ENCODE measurements at regions not wholly inside any gene's neighbourhood (a gene's known extent, or its start where the extent isn't known, plus 50 kb on each side); places are given as distances from the start of the nearest gene placed in this dataset.
"Not testable (repeated sequence)": the region's sequence is repeated elsewhere in the genome, so short reads cannot be mapped to it uniquely, and the experiment has no call there.

DNA sequence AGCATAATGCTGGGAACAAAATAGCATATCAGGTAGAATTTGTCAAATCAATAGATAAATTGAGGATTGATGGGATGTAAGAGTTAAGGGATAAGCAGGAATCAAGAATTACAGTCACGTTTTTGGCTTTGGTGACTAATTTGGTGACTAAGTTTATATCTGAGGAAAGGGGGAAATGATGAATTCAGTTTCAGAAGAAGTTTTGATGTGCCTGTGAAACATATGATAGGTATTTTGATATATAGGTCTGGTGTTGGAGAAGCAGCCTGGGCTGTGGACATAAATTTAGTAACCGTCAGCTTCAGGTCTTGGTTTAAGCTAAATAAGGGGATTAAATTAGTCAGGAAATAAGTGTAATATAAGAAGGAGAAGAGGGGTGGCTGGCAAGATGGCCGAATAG, 79.0 kb upstream of the EDA2R start:
- Histone ChIP-seq H3K27me3 (no peaks in the 10 kb centered on the region), H3K4me1 (no peaks in the 10 kb centered on the region), H3K36me3 (no peaks in the 10 kb centered on the region), H3K27ac (no peak overlapping the region), H3K4me3 (no peak overlapping the region), H3K9me3 (no peaks in the 10 kb centered on the region)
- DNase-seq, result no peak
- TF ChIP-seq POLR2A (IDR thresholded peaks at IDR 0.05) (no peak), CTCF (IDR thresholded peaks at IDR 0.05) (no peak)

DNA sequence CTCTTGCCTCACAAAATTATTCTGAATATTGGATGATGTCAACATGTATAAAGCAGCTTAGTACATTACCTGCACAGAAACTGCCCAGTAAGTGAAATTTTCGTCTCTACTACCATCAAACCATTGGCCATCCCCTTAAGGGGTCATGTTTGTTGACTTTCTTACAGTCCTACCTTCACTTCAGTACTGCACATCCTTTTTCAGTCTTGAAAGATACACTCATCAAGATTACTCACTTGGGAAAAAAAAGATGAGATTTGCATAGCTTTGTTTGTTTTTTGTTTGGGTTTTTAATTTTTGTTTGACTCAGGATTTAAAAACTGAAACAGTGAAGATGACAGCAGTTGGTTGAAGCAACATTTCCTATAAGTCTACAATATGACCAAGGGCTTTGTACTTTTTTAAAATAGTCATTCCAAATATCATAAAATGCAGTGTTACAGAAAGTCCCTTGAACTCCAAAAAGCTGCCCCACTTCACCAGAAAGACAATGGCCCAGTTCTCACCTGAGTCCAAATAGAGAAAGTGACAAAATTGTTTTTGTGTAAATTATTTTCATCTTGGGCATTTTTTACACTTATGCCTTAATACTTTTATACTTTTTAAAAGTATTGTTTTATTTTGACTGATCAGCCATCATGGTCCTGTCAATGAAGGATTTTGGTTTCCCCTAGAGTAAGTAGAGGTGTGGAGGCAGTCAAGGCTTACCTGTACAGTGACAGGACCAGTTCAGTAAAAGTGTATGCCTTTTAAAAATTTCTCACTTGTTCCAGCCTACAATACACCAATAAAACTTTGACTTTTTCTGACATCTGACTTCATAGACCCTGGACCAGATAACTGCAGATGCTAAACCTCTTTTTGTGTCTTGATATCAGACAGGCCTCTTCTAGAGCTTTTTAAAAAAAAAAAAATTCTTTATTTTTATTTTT, 59.7 kb upstream of the EDA2R start:
- Histone ChIP-seq H3K27ac (no peak overlapping the region), H3K9me3 (no peaks in the 10 kb centered on the region), H3K27me3 (no peaks in the 10 kb centered on the region), H3K36me3 (no peaks in the 10 kb centered on the region), H3K4me1 (no peaks in the 10 kb centered on the region), H3K4me3 (no peak overlapping the region)
- TF ChIP-seq POLR2A (IDR thresholded peaks at IDR 0.05), result no peak
- no peak for TF ChIP-seq CTCF (IDR thresholded peaks at IDR 0.05)
- DNase-seq, result no peak

GRCh38 chrX:66692512-66692911, 53.6 kb upstream of the EDA2R start:
- H3K9me3 ChIP-seq, DNase-seq, H3K36me3 ChIP-seq, H3K4me1 ChIP-seq, H3K27me3 ChIP-seq, H3K27ac ChIP-seq, H3K4me3 ChIP-seq: not testable (repeated sequence)

All from Peyer's patch (tissue), 4 donors.